ENCODE measurements at regions not wholly inside any gene's neighbourhood (a gene's known extent, or its start where the extent isn't known, plus 50 kb on each side); places are given as distances from the start of the nearest gene placed in this dataset.

DNA sequence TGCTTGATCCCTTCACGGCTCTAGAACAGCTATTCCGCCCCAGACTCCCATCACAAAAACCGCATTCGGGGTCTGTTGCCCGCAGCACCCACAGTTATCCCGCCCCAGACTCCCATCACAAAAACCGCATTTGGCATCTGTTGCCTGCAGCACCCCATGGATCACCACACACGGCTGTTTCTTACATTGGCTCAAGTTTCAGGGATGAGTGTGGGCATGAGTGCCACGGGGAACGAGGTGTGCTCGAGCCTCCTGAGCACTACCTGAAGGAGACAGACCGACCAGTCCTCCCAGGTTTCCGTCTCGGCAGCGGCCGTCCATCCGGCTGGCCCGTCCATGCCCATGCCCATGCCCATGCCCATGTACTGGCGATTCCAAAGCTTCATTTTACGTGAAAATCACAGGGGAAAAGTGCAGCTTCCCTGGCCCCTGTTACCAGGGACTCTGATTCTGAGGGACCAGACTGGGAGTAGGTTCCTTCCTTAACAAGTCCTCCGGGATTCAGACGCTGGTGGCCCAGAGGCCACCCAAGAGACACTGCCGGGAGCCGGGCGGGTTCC is 66.4 kb upstream of the INSIG1 start:
- no peak for TF ChIP-seq CTCF (IDR thresholded peaks at IDR 0.05 in 2 of 3, conservative IDR thresholded peaks at IDR 0.05 in 1 of 3; ENCODE audit: borderline replicate concordance in 1 of 3, insufficient read depth in 1 of 3, low read depth in 2 of 3, low read length in 2 of 3)
- TF ChIP-seq POLR2AphosphoS5 (IDR thresholded peaks at IDR 0.05; ENCODE audit: low read depth, low read length) = no peak
- no peak for TF ChIP-seq ZFX (IDR thresholded peaks at IDR 0.05)
- no peak for TF ChIP-seq JUND (IDR thresholded peaks at IDR 0.05)
- TF ChIP-seq SP1 (IDR thresholded peaks at IDR 0.05; ENCODE audit: low read depth) = no peak
- TF ChIP-seq EZH2 (IDR thresholded peaks at IDR 0.05) = no peak
- TF ChIP-seq FOSL1 (IDR thresholded peaks at IDR 0.05; ENCODE audit: low read depth) = no peak
- TF ChIP-seq POLR2A (IDR thresholded peaks at IDR 0.05; ENCODE audit: borderline replicate concordance, extremely low read depth, insufficient read depth, insufficient read length) = no peak
- no peak for TF ChIP-seq EZH2phosphoT487 (IDR thresholded peaks at IDR 0.05; ENCODE audit: borderline replicate concordance)
- TF ChIP-seq RAD21 (IDR thresholded peaks at IDR 0.05; ENCODE audit: low read depth) = no peak
- no peak for TF ChIP-seq YY1 (IDR thresholded peaks at IDR 0.05; ENCODE audit: extremely low read depth, insufficient replicate concordance, low read depth, low read length)
- no peak for TF ChIP-seq TCF7L2 (IDR thresholded peaks at IDR 0.05; ENCODE audit: borderline replicate concordance, extremely low read depth, insufficient read depth, insufficient read length)
- TF ChIP-seq, protein P1, sequence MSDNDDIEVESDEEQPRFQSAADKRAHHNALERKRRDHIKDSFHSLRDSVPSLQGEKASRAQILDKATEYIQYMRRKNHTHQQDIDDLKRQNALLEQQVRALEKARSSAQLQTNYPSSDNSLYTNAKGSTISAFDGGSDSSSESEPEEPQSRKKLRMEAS (IDR thresholded peaks at IDR 0.05) = no peak
